HG03095 (cell line): ENCODE measurements at regions not wholly inside any gene's neighbourhood (a gene's known extent, or its start where the extent isn't known, plus 50 kb on each side); places are given as distances from the start of the nearest gene placed in this dataset.
"Not testable (repeated sequence)": the region's sequence is repeated elsewhere in the genome, so short reads cannot be mapped to it uniquely, and the experiment has no call there.

Experiments used
- ATAC-seq: cut with Tn5 transposase; IDR thresholded peaks from one replicate; pipeline ENCODE4 v1.9.1; 2021; ENCODE audit warnings: moderate library complexity; ENCODE audit not compliant: unreplicated experiment

GRCh38 chr6:113699239-113699638 lies 157.9 kb upstream of the MARCKS start:
- no peak for ATAC-seq

- no peak for ATAC-seq
Measured at GRCh38 chr6:113701552-113702254, 155.4 kb upstream of the MARCKS start.

- no peak for ATAC-seq
Measured at GRCh38 chr6:113707194-113707593, 150.0 kb upstream of the MARCKS start.

- no peak for ATAC-seq
Measured at GRCh38 chr6:113709936-113710509, 147.1 kb upstream of the MARCKS start.

- ATAC-seq = no peak
Measured at GRCh38 chr6:113713665-113714064, 143.5 kb upstream of the MARCKS start.

- ATAC-seq = no peak
Measured at GRCh38 chr6:113718588-113718987, 138.6 kb upstream of the MARCKS start.

GRCh38 chr6:113719064-113719463 lies 138.1 kb upstream of the MARCKS start:
- no peak for ATAC-seq

GRCh38 chr6:113719545-113719944 lies 137.6 kb upstream of the MARCKS start:
- no peak for ATAC-seq

GRCh38 chr6:113723182-113723581 lies 134.0 kb upstream of the MARCKS start:
- no peak for ATAC-seq

GRCh38 chr6:113724927-113725326 lies 132.2 kb upstream of the MARCKS start:
- ATAC-seq = not testable (repeated sequence)

- no peak for ATAC-seq
Measured at GRCh38 chr6:113731541-113731940, 125.6 kb upstream of the MARCKS start.

GRCh38 chr6:113732384-113732966 lies 124.7 kb upstream of the MARCKS start:
- no peak for ATAC-seq

GRCh38 chr6:113733381-113733780 lies 123.8 kb upstream of the MARCKS start:
- ATAC-seq = no peak

GRCh38 chr6:113734982-113735381 lies 122.2 kb upstream of the MARCKS start:
- no peak for ATAC-seq

- no peak for ATAC-seq
Measured at GRCh38 chr6:113735491-113735890, 121.7 kb upstream of the MARCKS start.

GRCh38 chr6:113736978-113737377 lies 120.2 kb upstream of the MARCKS start:
- ATAC-seq = no peak

- no peak for ATAC-seq
Measured at GRCh38 chr6:113739041-113739655, 118.0 kb upstream of the MARCKS start.

- no peak for ATAC-seq
Measured at GRCh38 chr6:113741651-113742050, 115.5 kb upstream of the MARCKS start.

GRCh38 chr6:113742342-113742741 lies 114.8 kb upstream of the MARCKS start:
- no peak for ATAC-seq

- no peak for ATAC-seq
Measured at GRCh38 chr6:113744861-113745260, 112.3 kb upstream of the MARCKS start.

GRCh38 chr6:113750151-113750855 lies 106.8 kb upstream of the MARCKS start:
- ATAC-seq = no peak
